GM19324 (cell line): ENCODE measurements at regions not wholly inside any gene's neighbourhood (a gene's known extent, or its start where the extent isn't known, plus 50 kb on each side); places are given as distances from the start of the nearest gene placed in this dataset.

Experiments
- ATAC-seq: cut with Tn5 transposase; IDR thresholded peaks from one replicate; pipeline ENCODE4 v1.9.1; 2021; ENCODE audit warnings: mild to moderate bottlenecking, moderate library complexity; ENCODE audit not compliant: unreplicated experiment, low FRiP score

DNA sequence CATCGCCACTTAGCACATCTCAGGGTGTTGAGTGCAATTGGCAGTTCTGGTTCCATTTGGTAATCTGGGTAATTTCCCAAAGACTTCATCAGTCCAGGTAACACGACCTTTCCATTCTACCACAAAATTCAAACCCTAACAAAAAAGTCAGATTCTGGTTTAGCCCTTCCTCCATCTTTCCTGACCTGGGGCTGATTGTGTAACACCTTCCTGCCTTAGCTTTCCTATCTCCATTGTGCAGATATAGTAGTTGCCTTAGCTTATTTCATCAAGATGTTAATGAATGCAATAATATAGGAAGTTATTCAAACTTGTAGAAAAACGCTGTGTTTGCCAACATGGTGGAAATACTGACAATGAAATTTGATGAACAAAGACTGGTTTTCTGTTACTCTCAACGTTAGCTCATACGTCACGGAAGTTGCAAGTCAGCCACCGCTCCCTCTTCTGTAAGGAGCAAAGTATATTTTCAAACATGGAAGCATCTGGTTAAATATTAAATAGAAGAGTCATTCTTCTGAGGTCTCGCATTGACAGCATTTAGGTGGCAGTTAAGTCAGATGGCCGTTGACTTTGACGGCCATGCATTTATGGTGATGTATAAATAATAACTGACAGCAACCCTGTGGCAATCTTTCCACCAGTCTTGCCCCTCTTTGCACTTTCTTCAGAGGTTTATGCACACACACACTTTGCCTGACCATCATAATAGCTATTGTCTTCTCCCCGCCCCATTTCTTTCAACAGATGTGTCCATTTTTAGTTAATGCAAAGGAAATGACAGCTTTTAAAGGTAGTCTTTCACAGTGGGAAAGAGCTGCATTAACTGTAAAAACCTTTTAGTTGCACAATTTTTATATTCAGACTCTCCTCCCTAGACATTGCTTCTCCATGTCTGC lies 205.1 kb upstream of the BMPER start:
- ATAC-seq = no peak

DNA sequence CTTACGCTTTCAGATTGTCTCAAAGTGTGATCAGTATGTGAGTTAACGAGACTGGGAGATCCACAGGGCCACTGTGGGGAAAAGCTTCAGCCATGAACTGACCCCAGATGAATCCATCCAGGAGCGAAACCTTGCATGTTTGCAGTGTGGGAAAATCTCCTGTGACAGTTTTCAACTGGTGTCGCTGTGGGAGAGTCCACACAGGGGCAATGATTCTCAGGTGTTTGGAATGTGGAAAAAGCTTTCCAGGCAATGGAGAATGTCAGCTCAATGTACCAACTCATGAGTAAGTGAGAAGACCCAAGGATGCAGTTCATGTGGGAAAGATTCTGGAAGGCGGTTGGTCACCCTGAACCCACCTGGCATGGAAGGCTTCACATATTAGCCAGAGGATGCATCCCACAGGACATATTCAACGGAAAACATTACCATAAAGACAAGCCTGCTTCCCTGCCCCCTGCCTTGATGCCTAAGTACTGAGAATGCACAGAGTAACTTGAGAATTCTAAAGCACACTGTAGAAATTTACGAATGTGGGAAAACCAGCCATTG lies 204.1 kb upstream of the BMPER start:
- ATAC-seq = no peak

- ATAC-seq = no peak
Observed at GRCh38 chr7:33701927-33702326, 203.4 kb upstream of the BMPER start.

DNA sequence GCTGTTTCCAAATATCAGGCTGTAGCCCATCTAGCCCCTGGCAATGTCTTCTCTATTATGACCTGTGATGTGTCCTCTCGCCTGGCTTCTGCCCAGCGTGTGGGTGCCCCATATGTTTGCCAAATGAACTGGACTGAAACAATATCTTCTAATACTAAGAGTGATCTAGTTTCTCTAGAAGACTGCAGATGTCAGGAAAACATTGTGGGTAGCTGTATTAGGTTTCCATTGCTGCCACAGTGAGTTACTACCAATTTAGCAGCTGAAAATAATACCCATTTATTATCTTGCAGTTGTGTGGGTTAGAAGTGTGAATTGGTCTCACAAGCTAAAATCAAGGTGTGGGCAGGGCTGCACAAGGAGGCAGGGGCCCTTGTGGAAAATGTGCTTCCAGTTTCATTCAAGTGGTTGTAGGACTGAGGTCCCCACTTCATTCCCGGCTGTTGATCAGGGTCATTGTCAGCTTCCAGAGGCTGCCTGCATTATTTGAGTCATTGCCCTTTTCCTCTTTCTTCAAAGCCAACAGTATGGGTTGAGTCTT lies 202.8 kb upstream of the BMPER start:
- no peak for ATAC-seq

DNA sequence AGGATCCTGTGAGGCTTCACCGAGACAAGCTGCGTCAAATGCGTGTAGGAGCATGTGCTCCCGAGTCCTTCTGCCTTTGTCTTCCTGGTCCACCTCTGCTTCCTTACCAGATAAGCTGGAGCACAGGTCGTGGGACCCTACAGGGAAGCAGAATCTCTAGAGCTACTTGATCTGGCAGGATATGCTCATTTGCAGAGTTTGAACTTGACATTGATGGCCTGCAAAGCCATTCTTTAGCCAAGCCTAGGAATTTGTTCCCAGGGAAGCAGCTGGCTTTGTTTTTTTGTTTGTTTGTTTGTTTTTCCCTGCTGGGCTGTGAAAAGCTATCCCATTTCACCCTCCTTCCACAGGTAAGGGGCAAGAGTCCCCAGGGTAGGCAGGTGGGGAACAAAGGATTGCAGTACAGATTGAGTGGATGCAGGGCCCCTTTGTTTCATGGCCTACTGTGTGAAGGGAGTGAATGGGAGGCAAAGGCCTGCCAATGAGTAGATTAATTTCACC lies 200.0 kb upstream of the BMPER start:
- no peak for ATAC-seq

- ATAC-seq = no peak
Observed at GRCh38 chr7:33706186-33706585, 199.2 kb upstream of the BMPER start.

- ATAC-seq = no peak
Observed at GRCh38 chr7:33706771-33707200, 198.6 kb upstream of the BMPER start.

- no peak for ATAC-seq
Observed at GRCh38 chr7:33707427-33707826, 197.9 kb upstream of the BMPER start.

GRCh38 chr7:33710608-33711007 lies 194.7 kb upstream of the BMPER start:
- no peak for ATAC-seq

DNA sequence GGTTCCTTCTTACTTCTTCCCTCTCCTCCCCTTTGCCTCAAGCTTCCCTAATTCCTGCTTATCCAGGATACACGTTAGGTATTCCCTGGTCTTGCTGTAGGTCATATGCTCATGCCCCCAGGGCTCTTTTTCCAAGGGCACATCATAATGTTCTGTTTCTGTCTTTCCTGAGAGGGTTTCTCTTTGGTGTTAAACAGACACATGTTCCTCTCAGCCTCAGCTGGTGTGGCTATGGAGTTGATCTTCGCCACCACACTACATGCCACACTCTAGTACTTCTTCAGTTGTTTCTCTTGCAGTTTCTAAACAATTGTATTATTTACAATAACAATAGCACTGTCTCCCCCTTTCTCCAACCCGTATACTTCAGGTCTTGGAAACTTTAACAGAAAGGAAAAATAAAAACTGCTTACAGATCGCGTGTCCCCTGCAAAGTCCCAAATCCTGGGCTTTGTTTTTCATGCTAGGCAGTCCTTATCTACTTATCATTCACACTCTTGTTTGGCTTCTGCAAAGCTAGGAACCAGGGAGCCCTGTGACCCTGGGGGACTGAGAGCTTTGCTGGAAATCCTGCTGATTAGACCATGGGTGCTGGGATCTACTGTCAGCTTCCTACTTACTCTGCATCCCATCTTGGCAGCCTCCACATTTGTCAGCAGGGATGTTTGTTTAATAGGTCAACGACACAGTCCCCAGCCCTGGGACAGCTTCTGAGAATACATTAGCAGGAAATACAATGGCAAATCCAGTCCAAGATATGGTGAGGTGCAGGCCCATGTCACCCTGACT lies 193.9 kb upstream of the BMPER start:
- no peak for ATAC-seq

- ATAC-seq = no peak
Observed at GRCh38 chr7:33712020-33712414, 193.3 kb upstream of the BMPER start.

DNA sequence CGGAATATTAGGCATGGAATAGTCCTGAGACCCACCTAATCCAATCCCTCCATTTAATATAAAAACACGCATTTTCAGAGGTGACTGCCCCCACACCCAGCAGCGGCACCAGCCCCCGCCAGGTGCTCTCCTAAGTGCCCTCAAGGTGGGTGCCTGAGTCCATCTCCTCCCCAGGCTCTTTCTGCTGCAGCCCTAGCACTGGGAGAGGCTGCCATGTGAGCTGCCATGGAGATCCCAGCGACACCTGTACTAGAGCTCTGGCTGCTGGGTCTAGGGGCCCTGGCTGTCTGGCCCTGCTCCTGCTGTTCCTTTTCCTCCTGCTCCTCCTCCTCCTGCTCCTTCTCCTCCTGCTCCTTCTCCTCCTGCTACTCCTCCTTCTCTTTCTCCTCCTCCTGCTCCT lies 191.1 kb upstream of the BMPER start:
- no peak for ATAC-seq

- no peak for ATAC-seq
Observed at GRCh38 chr7:33716581-33717477, 188.5 kb upstream of the BMPER start.

GRCh38 chr7:33719059-33719581 lies 186.2 kb upstream of the BMPER start:
- ATAC-seq = no peak

- no peak for ATAC-seq
Observed at GRCh38 chr7:33720139-33720538, 185.2 kb upstream of the BMPER start.

- ATAC-seq = no peak
Observed at GRCh38 chr7:33720870-33721269, 184.5 kb upstream of the BMPER start.

DNA sequence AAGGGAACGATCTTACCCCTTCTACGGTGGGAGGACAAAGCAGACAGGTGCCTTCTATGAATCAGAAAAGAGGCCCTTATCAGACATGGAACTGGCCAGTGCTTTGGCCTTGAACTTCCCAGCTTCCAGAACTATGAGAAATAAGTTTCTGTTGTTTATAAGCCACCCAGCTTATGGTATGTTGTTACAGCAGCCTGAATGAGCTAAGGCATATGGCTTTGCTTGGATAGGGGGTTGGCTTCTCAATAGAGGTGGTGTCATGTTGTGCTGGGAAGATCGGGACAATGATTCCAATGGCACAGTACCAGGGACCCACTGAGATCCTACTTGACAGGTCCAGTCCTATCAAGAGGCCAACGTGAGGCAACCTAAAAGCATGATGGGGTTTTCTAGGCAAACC lies 183.4 kb upstream of the BMPER start:
- ATAC-seq = no peak

- no peak for ATAC-seq
Observed at GRCh38 chr7:33722383-33723101, 182.8 kb upstream of the BMPER start.

DNA sequence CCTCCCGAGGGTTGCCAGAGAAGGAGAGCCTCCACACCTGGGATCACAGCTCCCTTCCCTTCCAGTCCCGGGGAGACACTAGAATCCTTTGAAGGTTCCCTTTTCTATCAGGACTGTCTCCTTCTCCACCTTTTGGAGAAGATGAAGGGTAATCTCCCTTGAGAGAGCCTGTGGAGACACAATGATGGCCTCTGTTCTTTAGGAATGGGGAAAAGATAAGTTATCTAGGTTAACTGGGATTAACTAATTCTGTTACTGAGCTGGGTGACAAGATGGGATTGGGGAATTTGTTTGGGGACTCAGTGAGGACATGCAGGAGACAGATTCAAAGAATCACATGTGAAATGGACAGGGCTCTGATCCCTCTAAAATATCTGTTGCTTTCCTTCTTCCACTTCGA lies 181.1 kb upstream of the BMPER start:
- no peak for ATAC-seq
